CD4-positive, alpha-beta T cell (primary cell): ENCODE measurements at regions not wholly inside any gene's neighbourhood (a gene's known extent, or its start where the extent isn't known, plus 50 kb on each side); places are given as distances from the start of the nearest gene placed in this dataset.

ENCODE experiments used
- ATAC-seq: fragments of 200-7000 bp; cut with Tn5 transposase; one replicate; pipeline ENCODE4 v1.10.0; 2022; ENCODE audit warnings: mild to moderate bottlenecking; ENCODE audit not compliant: poor library complexity
- CTCF ChIA-PET: fragments of 350-600 bp; sonication (Branson Sonifier 250); formaldehyde crosslinking; loops from one replicate; lab custom pipeline; 2021; ENCODE audit warnings: antibody characterized with exemption, inconsistent platforms; lab: Charles Lee
- POLR2A ChIA-PET: fragments of 350-600 bp; sonication (Branson Sonifier 250); formaldehyde crosslinking; loops from one replicate; lab custom pipeline; 2021; ENCODE audit warnings: antibody characterized with exemption, inconsistent platforms; lab: Charles Lee
- DNase-seq, 14 experiments: peaks; one replicate each; pipeline ENCODE4 v3.0.0-alpha.2; 2013 to 2020; ENCODE audit warnings: mixed read lengths in 2 of 14
- H3K27ac ChIP-seq, 2 donors: one replicate each; pipeline versions ENCODE4 v1.5.1 to v1.7.0; 2013; ENCODE audit warnings: low read length in 2 of 2, low read depth in 1 of 2, mild to moderate bottlenecking in 1 of 2
- H3K27me3 ChIP-seq, 2 experiments: 1 replicate in 1 of 2; 2 replicates in 1 of 2; pipeline versions ENCODE4 v1.6.1 to v1.7.0; 2013; ENCODE audit warnings: low read length in 2 of 2, control low read depth in 1 of 2, mild to moderate bottlenecking in 1 of 2, moderate library complexity in 1 of 2; ENCODE audit not compliant: insufficient read depth in 2 of 2, control insufficient read depth in 1 of 2
- H3K36me3 ChIP-seq: one replicate; pipeline ENCODE4 v1.6.1; 2013; ENCODE audit warnings: low read length, control low read depth; ENCODE audit not compliant: insufficient read depth
- H3K4me1 ChIP-seq: one replicate; pipeline ENCODE4 v1.6.1; 2013; ENCODE audit warnings: low read length, control low read depth; ENCODE audit not compliant: insufficient read depth
- H3K4me3 ChIP-seq: one replicate; pipeline ENCODE4 v1.5.1; 2013; ENCODE audit warnings: mild to moderate bottlenecking, low read length, moderate library complexity
- H3K9me3 ChIP-seq, 2 experiments: 1 replicate in 1 of 2; 2 replicates in 1 of 2; pipeline versions ENCODE4 v1.6.1 to v1.7.0; 2013; ENCODE audit warnings: low read length in 2 of 2, mild to moderate bottlenecking in 2 of 2, control low read depth in 1 of 2, moderate library complexity in 1 of 2; ENCODE audit not compliant: control insufficient read depth in 1 of 2, insufficient read depth in 1 of 2
- H3K27ac Mint-ChIP-seq: one replicate; pipeline ENCODE4 v1.8.0; 2020; ENCODE audit warnings: mixed read lengths
- H3K27me3 Mint-ChIP-seq: one replicate; pipeline ENCODE4 v1.8.0; 2021; ENCODE audit warnings: mixed read lengths
- H3K36me3 Mint-ChIP-seq: one replicate; pipeline ENCODE4 v1.8.0; 2021; ENCODE audit warnings: low read depth, mixed read lengths
- H3K4me1 Mint-ChIP-seq: one replicate; pipeline ENCODE4 v1.8.0; 2021; ENCODE audit warnings: low read depth, mixed read lengths
- H3K4me3 Mint-ChIP-seq: one replicate; pipeline ENCODE4 v1.8.0; 2020; ENCODE audit warnings: mild to moderate bottlenecking, mixed read lengths
- H3K9me3 Mint-ChIP-seq: one replicate; pipeline ENCODE4 v1.8.0; 2020; ENCODE audit warnings: mixed read lengths
- CTCF ChIP-seq: fragments of 200-600 bp; IDR thresholded peaks from one replicate; pipeline ENCODE4 v1.8.0; 2022; ENCODE audit warnings: antibody characterized with exemption, mild to moderate bottlenecking
- intact Hi-C, 2 experiments: fragments of 100-400 bp; cut with DNase I in 1 of 2; cut with micrococcal nuclease in 1 of 2; formaldehyde crosslinking; loops; one replicate each; pipeline versions ENCODE4 v1.15.1 to v1.9.0; 2023 to 2025; cut with DNase I, micrococcal nuclease

GRCh38 chr15:48021336-48022086, 99.3 kb upstream of the SLC24A5 start:
- intact Hi-C loops: no loop called here
- H3K9me3 ChIP-seq: peaks cover 0 to 3% of the 10 kb centered on the region in 2 experiments
- H3K27ac Mint-ChIP-seq: no peak overlapping the region
- no peaks in the 10 kb centered on the region for H3K36me3 ChIP-seq
- H3K27me3 Mint-ChIP-seq: peaks cover 4% of the 10 kb centered on the region
- no peaks in the 10 kb centered on the region for H3K4me1 ChIP-seq
- no peak overlapping the region for H3K27ac ChIP-seq
- H3K9me3 Mint-ChIP-seq: no peaks in the 10 kb centered on the region
- H3K4me3 Mint-ChIP-seq: no peak overlapping the region
- POLR2A ChIA-PET: no interaction called here
- CTCF ChIA-PET: no interaction called here
- no peak for ATAC-seq
- no peak for TF ChIP-seq CTCF
- H3K4me3 ChIP-seq: no peak overlapping the region
- DNase-seq: no peak
- no peaks in the 10 kb centered on the region for H3K27me3 ChIP-seq
- H3K36me3 Mint-ChIP-seq: no peaks in the 10 kb centered on the region
- no peaks in the 10 kb centered on the region for H3K4me1 Mint-ChIP-seq

GRCh38 chr15:48025118-48025517, 95.7 kb upstream of the SLC24A5 start:
- no peak for ATAC-seq
- TF ChIP-seq CTCF: no peak
- H3K9me3 Mint-ChIP-seq: no peaks in the 10 kb centered on the region

GRCh38 chr15:48028712-48029111, 92.1 kb upstream of the SLC24A5 start:
- H3K4me1 ChIP-seq: no peaks in the 10 kb centered on the region
- H3K9me3 ChIP-seq: peaks cover 0 to under 1% of the 10 kb centered on the region in 2 experiments
- Mint-ChIP-seq H3K27ac (no peak overlapping the region), H3K36me3 (no peaks in the 10 kb centered on the region), H3K4me1 (no peaks in the 10 kb centered on the region), H3K27me3 (peaks cover 23% of the 10 kb centered on the region), H3K9me3 (no peaks in the 10 kb centered on the region), H3K4me3 (no peak overlapping the region)
- H3K27ac ChIP-seq: no peak overlapping the region
- ATAC-seq: no peak
- TF ChIP-seq CTCF: no peak
- CTCF ChIA-PET: no interaction called here
- intact Hi-C loops: no loop called here
- no peak overlapping the region for H3K4me3 ChIP-seq
- no peaks in the 10 kb centered on the region for H3K27me3 ChIP-seq
- DNase-seq: no peak
- no peaks in the 10 kb centered on the region for H3K36me3 ChIP-seq
- POLR2A ChIA-PET: no interaction called here

More at GRCh38 chr15:48025118-48025517, 95.7 kb upstream of the SLC24A5 start:
- no peak for DNase-seq
- Mint-ChIP-seq H3K36me3 (no peaks in the 10 kb centered on the region), H3K27ac (no peak overlapping the region), H3K4me3 (no peak overlapping the region), H3K27me3 (peaks cover 8% of the 10 kb centered on the region), H3K4me1 (no peaks in the 10 kb centered on the region)
- Histone ChIP-seq H3K36me3 (no peaks in the 10 kb centered on the region), H3K4me3 (no peak overlapping the region), H3K9me3 (peaks cover 0 to 3% of the 10 kb centered on the region in 2 experiments), H3K27me3 (no peaks in the 10 kb centered on the region), H3K27ac (no peak overlapping the region), H3K4me1 (no peaks in the 10 kb centered on the region)
- intact Hi-C loops: no loop called here
- CTCF ChIA-PET: no interaction called here
- POLR2A ChIA-PET: no interaction called here
